ENCODE measurements at regions not wholly inside any gene's neighbourhood (a gene's known extent, or its start where the extent isn't known, plus 50 kb on each side); places are given as distances from the start of the nearest gene placed in this dataset.

- TF ChIP-seq, protein P1, sequence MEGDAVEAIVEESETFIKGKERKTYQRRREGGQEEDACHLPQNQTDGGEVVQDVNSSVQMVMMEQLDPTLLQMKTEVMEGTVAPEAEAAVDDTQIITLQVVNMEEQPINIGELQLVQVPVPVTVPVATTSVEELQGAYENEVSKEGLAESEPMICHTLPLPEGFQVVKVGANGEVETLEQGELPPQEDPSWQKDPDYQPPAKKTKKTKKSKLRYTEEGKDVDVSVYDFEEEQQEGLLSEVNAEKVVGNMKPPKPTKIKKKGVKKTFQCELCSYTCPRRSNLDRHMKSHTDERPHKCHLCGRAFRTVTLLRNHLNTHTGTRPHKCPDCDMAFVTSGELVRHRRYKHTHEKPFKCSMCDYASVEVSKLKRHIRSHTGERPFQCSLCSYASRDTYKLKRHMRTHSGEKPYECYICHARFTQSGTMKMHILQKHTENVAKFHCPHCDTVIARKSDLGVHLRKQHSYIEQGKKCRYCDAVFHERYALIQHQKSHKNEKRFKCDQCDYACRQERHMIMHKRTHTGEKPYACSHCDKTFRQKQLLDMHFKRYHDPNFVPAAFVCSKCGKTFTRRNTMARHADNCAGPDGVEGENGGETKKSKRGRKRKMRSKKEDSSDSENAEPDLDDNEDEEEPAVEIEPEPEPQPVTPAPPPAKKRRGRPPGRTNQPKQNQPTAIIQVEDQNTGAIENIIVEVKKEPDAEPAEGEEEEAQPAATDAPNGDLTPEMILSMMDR (IDR thresholded peaks at IDR 0.05; ENCODE audit: low read depth, low read length) = no peak
- TF ChIP-seq POLR2A (IDR thresholded peaks at IDR 0.05; ENCODE audit: extremely low read depth, insufficient read length) = no peak
Observed at GRCh38 chr3:173273838-173274237, 123.7 kb upstream of the NLGN1 start.
